WI38 (cell line): ENCODE measurements at regions not wholly inside any gene's neighbourhood (a gene's known extent, or its start where the extent isn't known, plus 50 kb on each side); places are given as distances from the start of the nearest gene placed in this dataset.
"Not testable (repeated sequence)": the region's sequence is repeated elsewhere in the genome, so short reads cannot be mapped to it uniquely, and the experiment has no call there.

ENCODE experiments used
- H3K4me3 ChIP-seq: 2 replicates; pipeline ENCODE4 v1.5.1; 2011; ENCODE audit warnings: low read depth, mild to moderate bottlenecking, control low read depth, low read length
- TF ChIP-seq, protein P1 (sequence below): IDR thresholded peaks from 2 replicates; pipeline ENCODE4 v1.5.1; 2012; ENCODE audit warnings: low read depth, mild to moderate bottlenecking, control low read depth, low read length

DNA sequence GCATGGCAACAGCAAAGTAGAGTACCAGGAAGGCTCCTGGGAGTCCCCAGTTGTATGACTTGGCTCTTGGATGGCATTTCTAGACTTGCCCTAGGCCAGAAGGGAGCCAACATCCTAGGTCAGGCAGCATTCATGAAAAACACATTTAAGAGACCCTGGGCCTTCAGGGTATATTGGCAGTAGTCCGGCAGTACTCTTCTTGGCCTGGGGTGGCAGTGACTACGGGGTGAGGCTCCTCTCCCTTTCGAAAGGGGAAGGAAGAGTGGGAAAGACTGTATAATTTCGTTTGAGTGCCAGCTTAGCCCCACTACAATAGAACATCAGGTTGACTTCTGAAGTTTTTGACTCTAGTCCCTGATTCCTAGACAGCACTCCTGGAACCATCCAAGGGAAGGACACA, 136.4 kb downstream of the ZIC4 start:
- H3K4me3 ChIP-seq, result no peak overlapping the region
- TF ChIP-seq, protein P1, sequence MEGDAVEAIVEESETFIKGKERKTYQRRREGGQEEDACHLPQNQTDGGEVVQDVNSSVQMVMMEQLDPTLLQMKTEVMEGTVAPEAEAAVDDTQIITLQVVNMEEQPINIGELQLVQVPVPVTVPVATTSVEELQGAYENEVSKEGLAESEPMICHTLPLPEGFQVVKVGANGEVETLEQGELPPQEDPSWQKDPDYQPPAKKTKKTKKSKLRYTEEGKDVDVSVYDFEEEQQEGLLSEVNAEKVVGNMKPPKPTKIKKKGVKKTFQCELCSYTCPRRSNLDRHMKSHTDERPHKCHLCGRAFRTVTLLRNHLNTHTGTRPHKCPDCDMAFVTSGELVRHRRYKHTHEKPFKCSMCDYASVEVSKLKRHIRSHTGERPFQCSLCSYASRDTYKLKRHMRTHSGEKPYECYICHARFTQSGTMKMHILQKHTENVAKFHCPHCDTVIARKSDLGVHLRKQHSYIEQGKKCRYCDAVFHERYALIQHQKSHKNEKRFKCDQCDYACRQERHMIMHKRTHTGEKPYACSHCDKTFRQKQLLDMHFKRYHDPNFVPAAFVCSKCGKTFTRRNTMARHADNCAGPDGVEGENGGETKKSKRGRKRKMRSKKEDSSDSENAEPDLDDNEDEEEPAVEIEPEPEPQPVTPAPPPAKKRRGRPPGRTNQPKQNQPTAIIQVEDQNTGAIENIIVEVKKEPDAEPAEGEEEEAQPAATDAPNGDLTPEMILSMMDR, result no peak

DNA sequence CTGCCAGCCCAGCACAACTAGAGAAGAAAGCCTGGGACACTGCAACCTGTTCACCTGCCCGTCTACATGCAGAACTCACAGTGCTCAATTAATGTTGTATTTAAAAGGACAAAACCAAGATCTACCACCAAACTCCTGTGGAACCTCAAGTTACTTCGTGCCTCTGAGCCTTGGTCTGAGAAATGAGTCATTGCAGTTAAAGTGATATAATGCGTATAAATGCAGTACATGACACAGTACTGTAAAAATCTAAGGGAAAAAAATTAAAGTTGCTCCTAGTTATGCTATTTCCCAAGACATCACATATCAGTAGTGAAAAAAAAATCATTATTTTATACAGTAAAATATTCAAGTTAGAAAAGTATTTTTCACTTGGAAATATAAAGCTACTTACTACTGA, 138.9 kb downstream of the ZIC4 start:
- no peak overlapping the region for H3K4me3 ChIP-seq
- TF ChIP-seq, protein P1, result no peak

DNA sequence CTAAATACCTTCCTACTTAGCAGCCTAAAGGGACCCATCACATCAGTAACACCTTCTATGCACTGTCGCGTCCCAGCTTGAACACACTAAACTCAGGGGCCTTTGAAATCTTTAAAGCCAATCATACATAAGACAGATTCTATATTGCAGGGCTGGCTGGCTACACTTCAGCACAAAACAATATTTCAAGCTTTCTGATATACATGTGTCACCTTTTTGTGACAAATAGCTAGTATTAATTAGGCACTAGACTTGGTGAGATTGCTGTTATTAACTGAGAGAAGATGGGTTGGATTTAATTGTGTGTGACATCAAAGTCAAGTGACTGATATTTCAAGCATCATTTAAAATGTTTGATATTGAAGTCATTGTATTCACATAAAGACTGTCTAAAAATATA, 148.4 kb downstream of the ZIC4 start:
- no peak overlapping the region for H3K4me3 ChIP-seq
- TF ChIP-seq, protein P1, result no peak

DNA sequence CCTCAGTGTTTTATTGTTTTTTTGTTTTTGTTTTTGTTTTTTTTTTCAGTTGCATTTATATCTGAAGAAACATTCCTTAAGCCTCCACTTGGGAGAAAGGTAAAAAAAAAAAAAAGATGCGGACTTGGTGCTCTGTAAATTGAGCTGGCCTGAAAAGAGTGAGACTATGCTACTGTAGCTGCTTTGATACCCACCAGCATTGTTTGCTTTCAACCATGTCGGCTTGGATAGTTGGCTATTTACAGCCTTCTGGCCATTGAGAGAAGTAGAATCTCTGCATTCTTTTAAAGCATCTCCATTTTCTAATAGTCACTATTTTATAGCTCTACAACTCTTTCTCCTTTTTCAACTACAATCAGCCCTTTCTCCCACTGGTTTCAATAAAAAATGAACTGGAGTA, 149.6 kb downstream of the ZIC4 start:
- TF ChIP-seq, protein P1, result no peak
- H3K4me3 ChIP-seq, result no peak overlapping the region

DNA sequence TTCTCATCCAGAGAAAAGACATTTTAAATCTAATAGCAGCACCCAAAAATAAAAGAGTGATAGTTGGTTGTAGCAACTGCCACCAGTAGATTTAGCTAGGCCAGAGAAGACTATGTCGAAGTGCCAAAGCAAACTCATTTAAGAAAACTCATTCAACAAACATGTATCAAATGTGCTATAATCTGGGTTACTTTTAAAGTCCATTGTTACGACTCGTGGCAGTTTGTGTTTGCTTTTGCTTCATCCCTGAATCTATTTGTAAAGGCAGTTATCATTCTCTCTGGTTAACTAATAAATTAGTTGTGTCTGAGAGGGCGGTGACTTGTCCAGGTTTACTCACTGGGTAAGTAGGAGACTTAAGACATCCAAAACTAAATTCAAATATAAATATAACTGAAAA, 159.4 kb downstream of the ZIC4 start:
- H3K4me3 ChIP-seq, result no peak overlapping the region
- TF ChIP-seq, protein P1, result no peak

DNA sequence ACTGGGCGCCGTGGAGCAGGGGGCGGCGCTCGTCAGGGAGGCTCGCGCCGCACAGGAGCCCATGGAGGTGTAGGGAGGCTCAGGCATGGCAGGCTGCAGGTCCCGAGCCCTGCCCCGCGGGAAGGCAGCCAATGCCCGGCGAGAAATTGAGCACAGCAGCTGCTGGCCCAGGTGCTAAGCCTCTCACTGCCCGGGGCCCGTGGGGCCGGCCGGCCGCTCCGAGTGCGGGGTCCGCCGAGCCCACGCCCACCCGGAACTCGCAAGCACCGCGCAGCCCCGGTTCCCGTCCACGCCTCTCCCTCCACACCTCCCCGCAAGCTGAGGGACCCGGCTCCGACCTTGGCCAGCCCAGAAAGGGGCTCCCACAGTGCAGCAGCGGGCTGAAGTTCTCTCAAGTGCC, 160.7 kb downstream of the ZIC4 start:
- not testable (repeated sequence) for H3K4me3 ChIP-seq

DNA sequence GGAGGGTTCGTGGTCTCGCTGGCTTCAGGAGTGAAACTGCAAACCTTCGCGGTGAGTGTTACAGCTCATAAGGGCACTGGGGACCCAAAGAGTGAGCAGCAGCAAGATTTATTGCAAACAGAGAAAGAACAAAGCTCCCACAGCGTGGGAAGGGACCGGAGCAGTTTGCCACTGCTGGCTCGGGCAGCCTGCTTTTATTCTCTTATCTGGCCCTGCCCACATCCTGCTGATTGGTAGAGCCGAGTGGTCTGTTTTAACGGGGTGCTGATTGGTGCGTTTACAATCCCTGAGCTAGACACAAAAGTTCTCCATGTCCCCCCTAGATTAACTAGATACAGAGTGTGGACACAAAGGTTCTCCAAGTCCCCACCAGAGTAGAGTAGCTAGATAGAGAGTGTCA, 161.3 kb downstream of the ZIC4 start:
- H3K4me3 ChIP-seq, result not testable (repeated sequence)

DNA sequence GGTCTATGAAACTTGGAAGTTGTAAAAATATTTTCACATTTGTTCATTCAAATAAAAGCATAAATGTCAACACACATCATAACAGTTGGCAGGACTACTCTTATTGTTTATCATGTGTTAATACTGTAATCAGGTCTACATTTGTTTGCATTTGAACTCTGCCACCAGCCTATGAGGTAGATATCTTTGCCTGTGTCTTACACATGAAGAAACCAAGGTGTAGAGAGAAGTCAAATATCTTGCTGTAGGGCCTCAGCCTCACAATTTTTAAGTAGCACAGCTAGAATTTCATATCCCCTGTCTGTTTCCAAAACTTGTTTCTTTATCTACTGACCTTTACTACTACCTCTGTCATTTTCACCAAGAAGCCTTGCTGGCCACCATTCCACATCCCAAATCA, 161.9 kb downstream of the ZIC4 start:
- TF ChIP-seq, protein P1, result no peak
- no peak overlapping the region for H3K4me3 ChIP-seq

DNA sequence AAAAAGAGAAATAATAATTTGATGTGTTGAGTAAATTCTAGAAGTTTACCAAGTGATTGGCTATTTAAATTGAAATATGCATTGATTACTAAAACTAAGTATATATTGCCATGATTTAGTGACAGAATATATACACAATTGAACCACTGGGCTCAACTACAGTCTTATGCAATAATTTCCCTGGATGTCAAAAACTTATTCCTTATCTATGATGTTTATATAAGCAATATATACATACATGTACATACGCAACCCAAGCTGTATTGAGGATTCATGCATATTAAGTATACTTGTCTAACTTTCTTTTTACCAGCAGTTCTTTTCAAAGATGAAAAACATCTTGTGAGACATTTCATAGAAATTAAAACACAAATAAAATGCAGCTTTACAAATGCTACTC, 165.8 kb downstream of the ZIC4 start:
- H3K4me3 ChIP-seq, result no peak overlapping the region
- TF ChIP-seq, protein P1, result no peak
